Limb (tissue), 2 donors: ENCODE measurements at regions not wholly inside any gene's neighbourhood (a gene's known extent, or its start where the extent isn't known, plus 50 kb on each side); places are given as distances from the start of the nearest gene placed in this dataset.
"Not testable (repeated sequence)": the region's sequence is repeated elsewhere in the genome, so short reads cannot be mapped to it uniquely, and the experiment has no call there.

Experiments used
- DNase-seq, 2 donors: peaks; one replicate each; pipeline ENCODE4 v3.0.0-alpha.2; 2016; ENCODE audit errors: extremely low spot score in 2 of 2

GRCh38 chr1:188499690-188500089 is 1670.9 kb downstream of the PLA2G4A start:
- no peak for DNase-seq

- no peak for DNase-seq
Observed at GRCh38 chr1:188514917-188515316, 1686.2 kb downstream of the PLA2G4A start.

- no peak for DNase-seq
Observed at GRCh38 chr1:188517139-188517538, 1688.4 kb downstream of the PLA2G4A start.

GRCh38 chr1:188551176-188551575 is 1722.4 kb downstream of the PLA2G4A start:
- no peak for DNase-seq

- no peak for DNase-seq
Observed at GRCh38 chr1:188557053-188557452, 1728.3 kb downstream of the PLA2G4A start.

- no peak for DNase-seq
Observed at GRCh38 chr1:188582911-188583532, 1754.3 kb downstream of the PLA2G4A start.

- peak in 1 of 2 donors; percentile 2 for DNase-seq
Observed at GRCh38 chr1:188584119-188584518, 1755.4 kb downstream of the PLA2G4A start.

- no peak for DNase-seq
Observed at GRCh38 chr1:188590641-188591040, 1761.9 kb downstream of the PLA2G4A start.

- DNase-seq, result no peak
Observed at GRCh38 chr1:188594542-188595235, 1765.9 kb downstream of the PLA2G4A start.

GRCh38 chr1:188599313-188599712 is 1770.6 kb downstream of the PLA2G4A start:
- no peak for DNase-seq

GRCh38 chr1:188611432-188611831 is 1782.7 kb downstream of the PLA2G4A start:
- no peak for DNase-seq

- DNase-seq, result no peak
Observed at GRCh38 chr1:188615321-188615720, 1786.6 kb downstream of the PLA2G4A start.

- DNase-seq, result no peak
Observed at GRCh38 chr1:188620236-188620635, 1791.5 kb downstream of the PLA2G4A start.

- no peak for DNase-seq
Observed at GRCh38 chr1:188641566-188642211, 1812.9 kb downstream of the PLA2G4A start.

- DNase-seq, result no peak
Observed at GRCh38 chr1:188642704-188643103, 1814.0 kb downstream of the PLA2G4A start.

- DNase-seq, result no peak
Observed at GRCh38 chr1:188652678-188653077, 1823.9 kb downstream of the PLA2G4A start.

GRCh38 chr1:188655966-188656365 is 1821.7 kb downstream of the BRINP3 start:
- not testable (repeated sequence) for DNase-seq

- DNase-seq, result no peak
Observed at GRCh38 chr1:188660572-188660971, 1817.1 kb downstream of the BRINP3 start.

- no peak for DNase-seq
Observed at GRCh38 chr1:188665477-188665876, 1812.2 kb downstream of the BRINP3 start.

GRCh38 chr1:188668083-188668482 is 1809.6 kb downstream of the BRINP3 start:
- no peak for DNase-seq

GRCh38 chr1:188669728-188670382 is 1807.8 kb downstream of the BRINP3 start:
- peak in 1 of 2 donors; percentile 13 for DNase-seq

GRCh38 chr1:188670837-188671236 is 1806.8 kb downstream of the BRINP3 start:
- DNase-seq, result no peak
